Left ventricle myocardium superior (tissue), 1 donor: ENCODE measurements at regions not wholly inside any gene's neighbourhood (a gene's known extent, or its start where the extent isn't known, plus 50 kb on each side); places are given as distances from the start of the nearest gene placed in this dataset.

Experiments used
- ATAC-seq: fragments of 200-7000 bp; cut with Tn5 transposase; one replicate; pipeline ENCODE4 v1.9.1; 2020; ENCODE audit warnings: mild to moderate bottlenecking, moderate library complexity
- DNase-seq: peaks from one replicate; pipeline ENCODE4 v3.0.0-alpha.2; 2020
- intact Hi-C: fragments of 100-400 bp; cut with micrococcal nuclease; formaldehyde crosslinking; loops from one replicate; pipeline ENCODE4 v1.11.0; 2022
- donor health status: DM: no; HTN: yes; CAD: no; lungs with severe emphysema.

- ATAC-seq = no peak
- no peak for DNase-seq
- intact Hi-C loops = no loop called here
These were observed 174.5 kb upstream of the C1QTNF7 start for GRCh38 chr4:15253349-15253748.

- ATAC-seq (peak; percentile 22), DNase-seq (peak; percentile 55)
- intact Hi-C loops = no loop called here
These were observed 173.5 kb upstream of the C1QTNF7 start for GRCh38 chr4:15254236-15254880.

- intact Hi-C loops = no loop called here
- DNase-seq (no peak), ATAC-seq (no peak)
These were observed 172.3 kb upstream of the C1QTNF7 start for GRCh38 chr4:15255537-15255936.

GRCh38 chr4:15260758-15261157 is 167.1 kb upstream of the C1QTNF7 start:
- DNase-seq = no peak
- intact Hi-C loops = no loop called here
- no peak for ATAC-seq

- intact Hi-C loops = no loop called here
- DNase-seq (no peak), ATAC-seq (no peak)
These were observed 165.4 kb upstream of the C1QTNF7 start for GRCh38 chr4:15262396-15262795.

- no peak for DNase-seq
These were observed 157.6 kb upstream of the C1QTNF7 start for GRCh38 chr4:15270201-15270600.

GRCh38 chr4:15286041-15286440 is 141.8 kb upstream of the C1QTNF7 start:
- intact Hi-C loops = no loop called here
- ATAC-seq = no peak
- DNase-seq = no peak

More at GRCh38 chr4:15270201-15270600, 157.6 kb upstream of the C1QTNF7 start:
- ATAC-seq = no peak
- intact Hi-C loops = no loop called here

GRCh38 chr4:15291122-15291521 is 136.7 kb upstream of the C1QTNF7 start:
- ATAC-seq (no peak), DNase-seq (no peak)
- intact Hi-C loops = no loop called here

- DNase-seq = no peak
- intact Hi-C loops = no loop called here
- no peak for ATAC-seq
These were observed 134.1 kb upstream of the C1QTNF7 start for GRCh38 chr4:15293711-15294110.

- ATAC-seq (no peak), DNase-seq (no peak)
- intact Hi-C loops = no loop called here
These were observed 133.6 kb upstream of the C1QTNF7 start for GRCh38 chr4:15294202-15294601.

GRCh38 chr4:15294832-15295231 is 133.0 kb upstream of the C1QTNF7 start:
- no peak for DNase-seq
- ATAC-seq = no peak
- intact Hi-C loops = no loop called here

GRCh38 chr4:15295421-15296162 is 132.2 kb upstream of the C1QTNF7 start:
- intact Hi-C loops = no loop called here
- ATAC-seq (no peak), DNase-seq (no peak)

GRCh38 chr4:15297344-15297743 is 130.5 kb upstream of the C1QTNF7 start:
- DNase-seq (no peak), ATAC-seq (no peak)
- intact Hi-C loops = no loop called here

GRCh38 chr4:15299627-15300026 is 128.2 kb upstream of the C1QTNF7 start:
- ATAC-seq (no peak), DNase-seq (no peak)
- intact Hi-C loops = no loop called here

- intact Hi-C loops = no loop called here
- ATAC-seq = no peak
- DNase-seq = no peak
These were observed 124.7 kb upstream of the C1QTNF7 start for GRCh38 chr4:15303052-15303641.

- intact Hi-C loops = no loop called here
- ATAC-seq (no peak), DNase-seq (no peak)
These were observed 112.9 kb upstream of the C1QTNF7 start for GRCh38 chr4:15314974-15315373.

GRCh38 chr4:15317246-15317645 is 110.6 kb upstream of the C1QTNF7 start:
- DNase-seq = no peak
- intact Hi-C loops = no loop called here
- ATAC-seq = no peak

GRCh38 chr4:15318621-15319348 is 109.0 kb upstream of the C1QTNF7 start:
- ATAC-seq (no peak), DNase-seq (no peak)
- intact Hi-C loops = no loop called here

GRCh38 chr4:15320121-15320678 is 107.6 kb upstream of the C1QTNF7 start:
- intact Hi-C loops = no loop called here
- no peak for ATAC-seq
- no peak for DNase-seq

GRCh38 chr4:15322006-15322405 is 105.8 kb upstream of the C1QTNF7 start:
- DNase-seq (no peak), ATAC-seq (no peak)

More at GRCh38 chr4:15322006-15322405, 105.8 kb upstream of the C1QTNF7 start:
- intact Hi-C loops = no loop called here
